Erythroblast (primary cell): ENCODE measurements at regions not wholly inside any gene's neighbourhood (a gene's known extent, or its start where the extent isn't known, plus 50 kb on each side); places are given as distances from the start of the nearest gene placed in this dataset.

Experiments used
- GATA1 ChIP-seq: IDR thresholded peaks from 2 replicates; pipeline ENCODE4 v1.6.1; 2011; ENCODE audit warnings: low read depth, mild to moderate bottlenecking, control low read depth, low read length, moderate library complexity
- POLR2A ChIP-seq: IDR thresholded peaks from 2 replicates; pipeline ENCODE4 v1.6.1; 2011; ENCODE audit warnings: mild to moderate bottlenecking, low read length

DNA sequence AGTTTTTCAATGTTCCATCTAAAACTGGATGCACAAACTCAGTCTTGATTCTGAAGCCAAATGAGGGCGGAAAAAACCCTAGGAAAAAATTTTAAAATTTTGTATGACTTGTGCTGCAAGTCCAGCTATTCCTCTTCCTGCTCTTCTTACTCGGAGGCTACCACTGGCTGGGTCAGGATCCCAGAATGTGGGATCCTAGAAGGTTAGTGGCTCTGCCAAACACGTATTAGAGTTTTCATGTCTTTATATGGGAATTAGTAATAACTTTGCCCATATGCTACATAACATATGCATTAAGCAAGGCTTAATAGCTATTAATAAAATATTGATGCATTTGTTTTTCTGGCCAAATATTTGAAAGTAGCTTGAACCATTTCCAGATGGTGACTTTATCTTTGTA, 458.3 kb downstream of the AGTPBP1 start:
- TF ChIP-seq POLR2A (no peak), GATA1 (no peak)
